ENCODE measurements at regions not wholly inside any gene's neighbourhood (a gene's known extent, or its start where the extent isn't known, plus 50 kb on each side); places are given as distances from the start of the nearest gene placed in this dataset.
"Not testable (repeated sequence)": the region's sequence is repeated elsewhere in the genome, so short reads cannot be mapped to it uniquely, and the experiment has no call there.

- H3K27me3 ChIP-seq (ENCODE audit: insufficient read depth, low read length) = peaks cover 19% of the 10 kb centered on the region
- H2BK12ac ChIP-seq (ENCODE audit: low read length) = no peak overlapping the region
- H3K9me3 ChIP-seq (ENCODE audit: insufficient read depth, low read depth, low read length) = no peaks in the 10 kb centered on the region
- no peaks in the 10 kb centered on the region for H3K79me1 ChIP-seq (ENCODE audit: low read length)
- WGBS (ENCODE audit: extremely low coverage, insufficient coverage, insufficient read length) = no CpG with 5 or more reads among the region's 88 CpGs
- no peaks in the 10 kb centered on the region for H3K36me3 ChIP-seq (ENCODE audit: control insufficient read depth in 1 of 2, insufficient read depth in 2 of 2, low read length in 2 of 2)
- H3K4me2 ChIP-seq (ENCODE audit: low read length) = peak overlapping the region; percentile 51
- no peak overlapping the region for H3K4ac ChIP-seq (ENCODE audit: low read depth, low read length)
- H3K18ac ChIP-seq (ENCODE audit: low read length) = no peak overlapping the region
- no peak overlapping the region for H3K23ac ChIP-seq (ENCODE audit: low read length)
- H3K27ac ChIP-seq (ENCODE audit: low read depth, low read length) = no peak overlapping the region
- no peak overlapping the region for H2AK5ac ChIP-seq (ENCODE audit: low read length)
- H4K91ac ChIP-seq (ENCODE audit: low read depth, low read length) = no peak overlapping the region
- DNase-seq = no peak
- H3K9ac ChIP-seq (ENCODE audit: low read length) = no peak overlapping the region
- H3K79me2 ChIP-seq (ENCODE audit: control insufficient read depth, insufficient read depth, low read length, poor library complexity) = peaks cover 2% of the 10 kb centered on the region
- H3K14ac ChIP-seq (ENCODE audit: low read length) = no peak overlapping the region
- H3K4me3 ChIP-seq (ENCODE audit: low read depth, low read length) = peak overlapping the region; percentile 39
- H2BK5ac ChIP-seq (ENCODE audit: low read depth, low read length, poor library complexity) = no peak overlapping the region
- no peak overlapping the region for H2BK120ac ChIP-seq (ENCODE audit: insufficient read depth, low read length, poor library complexity)
- peaks cover 9 to 12% of the 10 kb centered on the region in 2 experiments for H3K4me1 ChIP-seq (ENCODE audit: control insufficient read depth in 1 of 2, insufficient read depth in 2 of 2, low read length in 2 of 2)
- H4K12ac ChIP-seq (ENCODE audit: low read depth, low read length) = no peak overlapping the region
- no peak overlapping the region for H2AFZ ChIP-seq (ENCODE audit: insufficient read depth, low read length, poor library complexity)
- H4K8ac ChIP-seq (ENCODE audit: low read depth, low read length) = peak overlapping the region; percentile 25
Observed at GRCh38 chr20:26209171-26209941, 512.7 kb upstream of the ZNF337 start.

- H4K12ac ChIP-seq (ENCODE audit: low read depth, low read length) = no peak overlapping the region
- no CpG with 5 or more reads among the region's 91 CpGs for WGBS (ENCODE audit: extremely low coverage, insufficient coverage, insufficient read length)
Observed at GRCh38 chr20:26208296-26209091, 511.8 kb upstream of the ZNF337 start.

GRCh38 chr20:26207967-26208295 lies 511.3 kb upstream of the ZNF337 start:
- H3K79me1 ChIP-seq (ENCODE audit: low read length); H3K27ac ChIP-seq (ENCODE audit: low read depth, low read length); H2BK120ac ChIP-seq (ENCODE audit: insufficient read depth, low read length, poor library complexity); H4K8ac ChIP-seq (ENCODE audit: low read depth, low read length); H3K36me3 ChIP-seq (ENCODE audit: control insufficient read depth in 1 of 2, insufficient read depth in 2 of 2, low read length in 2 of 2); H3K14ac ChIP-seq (ENCODE audit: low read length); H2BK12ac ChIP-seq (ENCODE audit: low read length); H4K91ac ChIP-seq (ENCODE audit: low read depth, low read length); H2AFZ ChIP-seq (ENCODE audit: insufficient read depth, low read length, poor library complexity); H3K23ac ChIP-seq (ENCODE audit: low read length); H2BK5ac ChIP-seq (ENCODE audit: low read depth, low read length, poor library complexity); H4K12ac ChIP-seq (ENCODE audit: low read depth, low read length); H3K9ac ChIP-seq (ENCODE audit: low read length); H3K4ac ChIP-seq (ENCODE audit: low read depth, low read length); H2AK5ac ChIP-seq (ENCODE audit: low read length); H3K18ac ChIP-seq (ENCODE audit: low read length); H3K79me2 ChIP-seq (ENCODE audit: control insufficient read depth, insufficient read depth, low read length, poor library complexity); DNase-seq; H3K9me3 ChIP-seq (ENCODE audit: insufficient read depth, low read depth, low read length): not testable (repeated sequence)
- no CpG with 5 or more reads among the region's 35 CpGs for WGBS (ENCODE audit: extremely low coverage, insufficient coverage, insufficient read length)
- H3K4me1 ChIP-seq (ENCODE audit: control insufficient read depth in 1 of 2, insufficient read depth in 2 of 2, low read length in 2 of 2) = peaks cover 9 to 12% of the 10 kb centered on the region in 2 experiments
- peak overlapping the region; percentile 38 for H3K4me3 ChIP-seq (ENCODE audit: low read depth, low read length)
- peaks cover 19% of the 10 kb centered on the region for H3K27me3 ChIP-seq (ENCODE audit: insufficient read depth, low read length)
- peak overlapping the region; percentile 65 for H3K4me2 ChIP-seq (ENCODE audit: low read length)

More at GRCh38 chr20:26208296-26209091, 511.8 kb upstream of the ZNF337 start:
- H4K8ac ChIP-seq (ENCODE audit: low read depth, low read length) = no peak overlapping the region
- H2BK120ac ChIP-seq (ENCODE audit: insufficient read depth, low read length, poor library complexity) = no peak overlapping the region
- H4K91ac ChIP-seq (ENCODE audit: low read depth, low read length) = no peak overlapping the region
- no peak overlapping the region for H3K23ac ChIP-seq (ENCODE audit: low read length)
- no peak overlapping the region for H3K27ac ChIP-seq (ENCODE audit: low read depth, low read length)
- H3K79me2 ChIP-seq (ENCODE audit: control insufficient read depth, insufficient read depth, low read length, poor library complexity) = peaks cover 2% of the 10 kb centered on the region
- no peak overlapping the region for H2BK5ac ChIP-seq (ENCODE audit: low read depth, low read length, poor library complexity)
- no peak overlapping the region for H3K14ac ChIP-seq (ENCODE audit: low read length)
- H3K4me2 ChIP-seq (ENCODE audit: low read length) = peak overlapping the region; percentile 65
- peak overlapping the region; percentile 4 for H2AFZ ChIP-seq (ENCODE audit: insufficient read depth, low read length, poor library complexity)
- no peak overlapping the region for H3K4ac ChIP-seq (ENCODE audit: low read depth, low read length)
- H3K27me3 ChIP-seq (ENCODE audit: insufficient read depth, low read length) = peaks cover 19% of the 10 kb centered on the region
- no peaks in the 10 kb centered on the region for H3K9me3 ChIP-seq (ENCODE audit: insufficient read depth, low read depth, low read length)
- peaks cover 9 to 12% of the 10 kb centered on the region in 2 experiments for H3K4me1 ChIP-seq (ENCODE audit: control insufficient read depth in 1 of 2, insufficient read depth in 2 of 2, low read length in 2 of 2)
- H3K9ac ChIP-seq (ENCODE audit: low read length) = no peak overlapping the region
- peak overlapping the region; percentile 38 for H3K4me3 ChIP-seq (ENCODE audit: low read depth, low read length)
- H3K79me1 ChIP-seq (ENCODE audit: low read length) = no peaks in the 10 kb centered on the region
- no peak overlapping the region for H2BK12ac ChIP-seq (ENCODE audit: low read length)
- DNase-seq = no peak
- no peak overlapping the region for H3K18ac ChIP-seq (ENCODE audit: low read length)
- H2AK5ac ChIP-seq (ENCODE audit: low read length) = no peak overlapping the region
- H3K36me3 ChIP-seq (ENCODE audit: control insufficient read depth in 1 of 2, insufficient read depth in 2 of 2, low read length in 2 of 2) = no peaks in the 10 kb centered on the region

- Histone ChIP-seq H3K79me1 (ENCODE audit: low read length) (no peaks in the 10 kb centered on the region), H4K12ac (ENCODE audit: low read depth, low read length) (no peak overlapping the region)
Observed at GRCh38 chr20:26207237-26207966, 510.7 kb upstream of the ZNF337 start.

More at GRCh38 chr20:26207237-26207966, 510.7 kb upstream of the ZNF337 start:
- Histone ChIP-seq H3K27me3 (ENCODE audit: insufficient read depth, low read length) (peaks cover 19% of the 10 kb centered on the region), H3K4me3 (ENCODE audit: low read depth, low read length) (no peak overlapping the region), H3K4me1 (ENCODE audit: control insufficient read depth in 1 of 2, insufficient read depth in 2 of 2, low read length in 2 of 2) (peaks cover 9 to 12% of the 10 kb centered on the region in 2 experiments), H2AK5ac (ENCODE audit: low read length) (no peak overlapping the region), H4K91ac (ENCODE audit: low read depth, low read length) (no peak overlapping the region), H3K18ac (ENCODE audit: low read length) (no peak overlapping the region), H2BK12ac (ENCODE audit: low read length) (no peak overlapping the region), H2AFZ (ENCODE audit: insufficient read depth, low read length, poor library complexity) (no peak overlapping the region), H4K8ac (ENCODE audit: low read depth, low read length) (no peak overlapping the region), H3K4ac (ENCODE audit: low read depth, low read length) (no peak overlapping the region), H3K79me2 (ENCODE audit: control insufficient read depth, insufficient read depth, low read length, poor library complexity) (peaks cover 2% of the 10 kb centered on the region), H2BK120ac (ENCODE audit: insufficient read depth, low read length, poor library complexity) (no peak overlapping the region), H3K23ac (ENCODE audit: low read length) (no peak overlapping the region), H3K4me2 (ENCODE audit: low read length) (no peak overlapping the region), H3K14ac (ENCODE audit: low read length) (no peak overlapping the region), H3K9me3 (ENCODE audit: insufficient read depth, low read depth, low read length) (no peaks in the 10 kb centered on the region), H3K27ac (ENCODE audit: low read depth, low read length) (no peak overlapping the region), H2BK5ac (ENCODE audit: low read depth, low read length, poor library complexity) (no peak overlapping the region), H3K9ac (ENCODE audit: low read length) (no peak overlapping the region), H3K36me3 (ENCODE audit: control insufficient read depth in 1 of 2, insufficient read depth in 2 of 2, low read length in 2 of 2) (no peaks in the 10 kb centered on the region)
- WGBS (ENCODE audit: extremely low coverage, insufficient coverage, insufficient read length) = no CpG with 5 or more reads among the region's 3 CpGs
- DNase-seq = no peak
